HCT116 (cell line): ENCODE measurements at regions not wholly inside any gene's neighbourhood (a gene's known extent, or its start where the extent isn't known, plus 50 kb on each side); places are given as distances from the start of the nearest gene placed in this dataset.

Source experiments
- ATAC-seq: fragments of 200-7000 bp; cut with Tn5 transposase; 2 replicates; pipeline ENCODE4 v1.9.1; 2020; ENCODE audit warnings: mild to moderate bottlenecking, moderate library complexity
- BruUV-seq: library from RNA; stranded (reverse); fragments of 400-500 nt; replicated peaks from 2 replicates; lab custom pipeline; 2021; lab: Mats Ljungman, UMichigan
- CTCF ChIA-PET: fragments of 300-600 bp; sonication (Branson Sonifier 250); formaldehyde crosslinking; loops from one replicate; lab custom pipeline; 2021; ENCODE audit warnings: antibody characterized with exemption; lab: Charles Lee
- POLR2A ChIA-PET: fragments of 300-600, 350-600 bp; sonication (Branson Sonifier 250); formaldehyde crosslinking; loops from one replicate; lab custom pipeline; 2021; ENCODE audit warnings: antibody characterized with exemption; lab: Charles Lee
- RAD21 ChIA-PET, 2 experiments: fragments of 300-600 bp; sonication (Branson Sonifier 250); formaldehyde crosslinking; loops; one replicate each; lab custom pipeline; 2023; ENCODE audit warnings: low total read pairs in 2 of 2; ENCODE audit not compliant: uncharacterized antibody in 2 of 2, unreplicated experiment in 2 of 2, low non-redundant PET in 1 of 2; lab: Charles Lee
- DNase-seq: peaks from one replicate; pipeline ENCODE4 v3.0.0-alpha.2; 2010; ENCODE audit warnings: low read depth, low spot score
- H2AFZ ChIP-seq: fragments of 200-600 bp; shearing (Covaris generic), sonication (generic); 2 replicates; pipeline ENCODE4 v1.6.1; 2017; ENCODE audit warnings: low read depth, mixed run types, mixed read lengths, antibody characterized with exemption, low read length; ENCODE audit not compliant: poor library complexity, severe bottlenecking
- H3K27ac ChIP-seq: 2 replicates; pipeline ENCODE4 v1.5.1; 2012; ENCODE audit warnings: low read depth, low read length
- H3K27me3 ChIP-seq: fragments of 200-600 bp; sonication (generic); 2 replicates; pipeline ENCODE4 v1.6.1; 2016; ENCODE audit warnings: mixed run types, low read length, mixed read lengths; ENCODE audit not compliant: insufficient read depth
- H3K36me3 ChIP-seq, 2 experiments: fragments of 200-500 bp in 1 of 2; fragments of 200-600 bp in 1 of 2; sonication (Bioruptor generic) in 1 of 2; sonication (generic) in 1 of 2; 2 replicates each; pipeline versions ENCODE4 v1.5.1 to v1.6.1; 2014 to 2016; ENCODE audit warnings: low read length in 2 of 2, inconsistent platforms in 1 of 2, mixed read lengths in 1 of 2, mixed run types in 1 of 2; ENCODE audit not compliant: insufficient read depth in 2 of 2, control insufficient read depth in 1 of 2
- H3K4me1 ChIP-seq, 2 experiments: fragments of 200-600 bp in 1 of 2; sonication (generic) in 1 of 2; 2 replicates each; pipeline versions ENCODE4 v1.5.1 to v1.6.1; 2012 to 2017; ENCODE audit warnings: low read length in 2 of 2, inconsistent platforms in 1 of 2, mild to moderate bottlenecking in 1 of 2, mixed read lengths in 1 of 2, mixed run types in 1 of 2, moderate library complexity in 1 of 2; ENCODE audit not compliant: insufficient read depth in 2 of 2, control insufficient read depth in 1 of 2
- H3K4me2 ChIP-seq: fragments of 200-600 bp; sonication (generic); 2 replicates; pipeline ENCODE4 v1.6.1; 2017; ENCODE audit warnings: mixed run types, low read length, mixed read lengths
- H3K4me3 ChIP-seq, 2 experiments: fragments of 200-600 bp in 1 of 2; sonication (generic) in 1 of 2; replicated peaks in 1 of 2; 2 replicates each; pipeline ENCODE4 v1.5.1; 2011 to 2016; ENCODE audit warnings: low read length in 2 of 2, control low read depth in 1 of 2, low read depth in 1 of 2, mild to moderate bottlenecking in 1 of 2, mixed read lengths in 1 of 2, mixed run types in 1 of 2
- H3K79me2 ChIP-seq: fragments of 200-600 bp; sonication (generic); 2 replicates; pipeline ENCODE4 v1.6.1; 2017; ENCODE audit warnings: mild to moderate bottlenecking, mixed run types, low read length, moderate library complexity, mixed read lengths; ENCODE audit not compliant: insufficient read depth
- H3K9ac ChIP-seq: fragments of 200-600 bp; sonication (generic); 2 replicates; pipeline ENCODE4 v1.6.1; 2016; ENCODE audit warnings: low read length, mixed read lengths
- H3K9me2 ChIP-seq: fragments of 200-600 bp; sonication (generic), shearing (Covaris generic); 2 replicates; pipeline ENCODE4 v1.6.1; 2017; ENCODE audit warnings: mixed run types, mild to moderate bottlenecking, moderate library complexity; ENCODE audit not compliant: insufficient read depth
- H3K9me3 ChIP-seq, 2 experiments: fragments of 200-500 bp in 1 of 2; fragments of 200-600 bp in 1 of 2; sonication (Bioruptor generic) in 1 of 2; sonication (generic) in 1 of 2; 2 replicates each; pipeline ENCODE4 v1.6.1; 2014 to 2017; ENCODE audit warnings: low read length in 2 of 2, mixed read lengths in 2 of 2, inconsistent platforms in 1 of 2, low read depth in 1 of 2, mild to moderate bottlenecking in 1 of 2, mixed run types in 1 of 2, moderate library complexity in 1 of 2; ENCODE audit not compliant: control insufficient read depth in 1 of 2, insufficient read depth in 1 of 2
- H4K20me1 ChIP-seq: fragments of 200-600 bp; sonication (generic), shearing (Covaris generic); 2 replicates; pipeline ENCODE4 v1.6.1; 2017; ENCODE audit warnings: mixed run types, mild to moderate bottlenecking, moderate library complexity; ENCODE audit not compliant: insufficient read depth
- CEBPB ChIP-seq: IDR thresholded peaks from 2 replicates; pipeline ENCODE4 v1.6.1; 2012; ENCODE audit warnings: low read depth
- ELF1 ChIP-seq: IDR thresholded peaks from 2 replicates; pipeline ENCODE4 v1.6.1; 2012; ENCODE audit warnings: low read depth, borderline replicate concordance
- POLR2A ChIP-seq: IDR thresholded peaks from 2 replicates; pipeline ENCODE4 v1.7.0; 2011; ENCODE audit warnings: borderline replicate concordance; ENCODE audit not compliant: insufficient read depth, insufficient read length; ENCODE audit errors: extremely low read depth
- POLR2AphosphoS5 ChIP-seq: IDR thresholded peaks from 2 replicates; pipeline ENCODE4 v1.6.1; 2011; ENCODE audit warnings: mild to moderate bottlenecking, low read depth, low read length, moderate library complexity
- SP1 ChIP-seq: IDR thresholded peaks from 2 replicates; pipeline ENCODE4 v1.6.1; 2012; ENCODE audit warnings: low read depth
- intact Hi-C: fragments of 100-400 bp; cut with micrococcal nuclease; formaldehyde crosslinking; loops from 2 replicates; pipeline ENCODE4 v1.10.0; 2022
- TF ChIP-seq, protein P1 (sequence below): IDR thresholded peaks from 2 replicates; pipeline ENCODE4 v1.6.1; 2012

DNA sequence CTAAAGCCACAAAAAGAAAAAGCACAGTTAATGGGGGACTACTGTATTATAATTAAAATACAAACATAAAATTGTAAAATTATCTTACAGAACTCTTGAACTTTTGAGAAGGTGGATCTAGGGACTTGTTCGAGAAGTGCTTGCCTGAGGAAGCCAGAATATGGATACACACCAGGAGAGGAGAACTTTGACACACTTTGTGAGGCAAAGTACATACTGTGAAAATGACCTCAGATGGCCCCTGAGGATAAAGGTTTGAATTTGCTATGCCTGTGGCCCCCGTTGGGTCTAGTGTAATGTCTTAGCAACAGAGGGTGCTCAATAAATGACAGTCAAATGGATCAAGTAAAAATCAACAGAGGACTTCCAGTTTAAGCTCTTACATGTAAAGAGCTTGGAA is 148.2 kb upstream of the CYP1B1 start:
- no peaks in the 10 kb centered on the region for H3K9me3 ChIP-seq
- no peaks in the 10 kb centered on the region for H3K79me2 ChIP-seq
- H2AFZ ChIP-seq: no peak overlapping the region
- no peaks in the 10 kb centered on the region for H3K36me3 ChIP-seq
- H3K27me3 ChIP-seq: 0 out of 2 replicates have a peak, but pooled peaks cover 4% of the 10 kb centered on the region
- no peaks in the 10 kb centered on the region for H3K9me2 ChIP-seq
- ChIA-PET CTCF (no interaction called here), POLR2A (no interaction called here)
- intact Hi-C loops: no loop called here
- H3K4me3 ChIP-seq: no peak overlapping the region
- H3K27ac ChIP-seq: no peak overlapping the region
- H3K9ac ChIP-seq: no peak overlapping the region
- H3K4me2 ChIP-seq: no peak overlapping the region
- no peak for ATAC-seq
- no peaks in the 10 kb centered on the region for H3K4me1 ChIP-seq
- H4K20me1 ChIP-seq: no peaks in the 10 kb centered on the region
- no peak for DNase-seq
- no TSS peak for BruUV-seq
- no peak for TF ChIP-seq ELF1
- no peak for TF ChIP-seq CEBPB
- no peak for TF ChIP-seq POLR2A
- TF ChIP-seq, all 23 proteins: peak for 0
- RAD21 ChIA-PET: no interaction called here

DNA sequence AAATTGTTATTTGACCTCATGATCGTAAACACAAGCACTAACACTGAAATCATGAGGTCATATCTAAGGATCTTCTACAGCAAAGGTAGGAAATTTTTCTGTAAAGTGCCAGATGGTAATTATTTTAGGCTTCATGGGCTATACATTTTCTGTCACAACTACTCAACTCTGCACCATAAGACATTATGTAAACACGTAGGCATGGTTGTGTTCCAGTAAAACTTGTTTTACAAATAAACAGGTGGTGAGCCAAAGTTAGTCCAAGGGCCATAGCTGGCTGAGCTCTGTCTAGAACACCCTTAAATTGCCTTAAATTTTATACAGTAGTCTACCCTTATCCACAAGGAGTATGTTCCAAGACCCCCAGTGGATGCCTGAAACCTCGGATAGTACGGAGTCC is 147.3 kb upstream of the CYP1B1 start:
- POLR2A ChIA-PET: no interaction called here
- Histone ChIP-seq H3K27ac (no peak overlapping the region), H3K9me3 (no peaks in the 10 kb centered on the region), H3K36me3 (no peaks in the 10 kb centered on the region), H3K9ac (no peak overlapping the region), H3K79me2 (no peaks in the 10 kb centered on the region), H3K4me2 (no peak overlapping the region), H2AFZ (no peak overlapping the region), H3K4me3 (no peak overlapping the region), H3K9me2 (no peaks in the 10 kb centered on the region), H4K20me1 (no peaks in the 10 kb centered on the region), H3K4me1 (no peaks in the 10 kb centered on the region), H3K27me3 (0 out of 2 replicates have a peak, but pooled peaks cover 4% of the 10 kb centered on the region)
- RAD21 ChIA-PET: no interaction called here
- CTCF ChIA-PET: no interaction called here
- intact Hi-C loops: no loop called here
- ATAC-seq (no peak), DNase-seq (no peak)
- BruUV-seq: no TSS peak
- TF ChIP-seq SP1: no peak
- TF ChIP-seq POLR2AphosphoS5: no peak
- no peak for TF ChIP-seq POLR2A
- TF ChIP-seq, protein P1, sequence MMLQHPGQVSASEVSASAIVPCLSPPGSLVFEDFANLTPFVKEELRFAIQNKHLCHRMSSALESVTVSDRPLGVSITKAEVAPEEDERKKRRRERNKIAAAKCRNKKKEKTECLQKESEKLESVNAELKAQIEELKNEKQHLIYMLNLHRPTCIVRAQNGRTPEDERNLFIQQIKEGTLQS: no peak
